CD4-positive, alpha-beta T cell (primary cell): ENCODE measurements at regions not wholly inside any gene's neighbourhood (a gene's known extent, or its start where the extent isn't known, plus 50 kb on each side); places are given as distances from the start of the nearest gene placed in this dataset.

Experiments used
- ATAC-seq: fragments of 200-7000 bp; cut with Tn5 transposase; one replicate; pipeline ENCODE4 v1.10.0; 2022; ENCODE audit warnings: mild to moderate bottlenecking; ENCODE audit not compliant: poor library complexity
- CTCF ChIA-PET: fragments of 350-600 bp; sonication (Branson Sonifier 250); formaldehyde crosslinking; loops from one replicate; lab custom pipeline; 2021; ENCODE audit warnings: antibody characterized with exemption, inconsistent platforms; lab: Charles Lee
- POLR2A ChIA-PET: fragments of 350-600 bp; sonication (Branson Sonifier 250); formaldehyde crosslinking; loops from one replicate; lab custom pipeline; 2021; ENCODE audit warnings: antibody characterized with exemption, inconsistent platforms; lab: Charles Lee
- DNase-seq, 14 experiments: peaks; one replicate each; pipeline ENCODE4 v3.0.0-alpha.2; 2013 to 2020; ENCODE audit warnings: mixed read lengths in 2 of 14
- H3K27ac ChIP-seq, 2 donors: one replicate each; pipeline versions ENCODE4 v1.5.1 to v1.7.0; 2013; ENCODE audit warnings: low read length in 2 of 2, low read depth in 1 of 2, mild to moderate bottlenecking in 1 of 2
- H3K27me3 ChIP-seq, 2 experiments: 1 replicate in 1 of 2; 2 replicates in 1 of 2; pipeline versions ENCODE4 v1.6.1 to v1.7.0; 2013; ENCODE audit warnings: low read length in 2 of 2, control low read depth in 1 of 2, mild to moderate bottlenecking in 1 of 2, moderate library complexity in 1 of 2; ENCODE audit not compliant: insufficient read depth in 2 of 2, control insufficient read depth in 1 of 2
- H3K36me3 ChIP-seq: one replicate; pipeline ENCODE4 v1.6.1; 2013; ENCODE audit warnings: low read length, control low read depth; ENCODE audit not compliant: insufficient read depth
- H3K4me1 ChIP-seq: one replicate; pipeline ENCODE4 v1.6.1; 2013; ENCODE audit warnings: low read length, control low read depth; ENCODE audit not compliant: insufficient read depth
- H3K4me3 ChIP-seq: one replicate; pipeline ENCODE4 v1.5.1; 2013; ENCODE audit warnings: mild to moderate bottlenecking, low read length, moderate library complexity
- H3K9me3 ChIP-seq, 2 experiments: 1 replicate in 1 of 2; 2 replicates in 1 of 2; pipeline versions ENCODE4 v1.6.1 to v1.7.0; 2013; ENCODE audit warnings: low read length in 2 of 2, mild to moderate bottlenecking in 2 of 2, control low read depth in 1 of 2, moderate library complexity in 1 of 2; ENCODE audit not compliant: control insufficient read depth in 1 of 2, insufficient read depth in 1 of 2
- H3K27ac Mint-ChIP-seq: one replicate; pipeline ENCODE4 v1.8.0; 2020; ENCODE audit warnings: mixed read lengths
- H3K27me3 Mint-ChIP-seq: one replicate; pipeline ENCODE4 v1.8.0; 2021; ENCODE audit warnings: mixed read lengths
- H3K36me3 Mint-ChIP-seq: one replicate; pipeline ENCODE4 v1.8.0; 2021; ENCODE audit warnings: low read depth, mixed read lengths
- H3K4me1 Mint-ChIP-seq: one replicate; pipeline ENCODE4 v1.8.0; 2021; ENCODE audit warnings: low read depth, mixed read lengths
- H3K4me3 Mint-ChIP-seq: one replicate; pipeline ENCODE4 v1.8.0; 2020; ENCODE audit warnings: mild to moderate bottlenecking, mixed read lengths
- H3K9me3 Mint-ChIP-seq: one replicate; pipeline ENCODE4 v1.8.0; 2020; ENCODE audit warnings: mixed read lengths
- CTCF ChIP-seq: fragments of 200-600 bp; IDR thresholded peaks from one replicate; pipeline ENCODE4 v1.8.0; 2022; ENCODE audit warnings: antibody characterized with exemption, mild to moderate bottlenecking
- intact Hi-C, 2 experiments: fragments of 100-400 bp; cut with DNase I in 1 of 2; cut with micrococcal nuclease in 1 of 2; formaldehyde crosslinking; loops; one replicate each; pipeline versions ENCODE4 v1.15.1 to v1.9.0; 2023 to 2025; cut with DNase I, micrococcal nuclease

GRCh38 chr1:72516264-72516663 lies 233.9 kb upstream of the NEGR1 start:
- Histone ChIP-seq H3K9me3 (no peaks in the 10 kb centered on the region), H3K27me3 (no peaks in the 10 kb centered on the region), H3K4me3 (no peak overlapping the region), H3K4me1 (no peaks in the 10 kb centered on the region), H3K36me3 (no peaks in the 10 kb centered on the region), H3K27ac (no peak overlapping the region)
- Mint-ChIP-seq H3K4me1 (no peaks in the 10 kb centered on the region), H3K4me3 (no peak overlapping the region), H3K27me3 (no peaks in the 10 kb centered on the region), H3K36me3 (no peaks in the 10 kb centered on the region), H3K27ac (no peak overlapping the region), H3K9me3 (no peaks in the 10 kb centered on the region)
- intact Hi-C loops, result no loop called here
- ATAC-seq (no peak), DNase-seq (no peak)
- no peak for TF ChIP-seq CTCF
- POLR2A ChIA-PET, result no interaction called here
- CTCF ChIA-PET, result interaction anchor here (0.5 kb wide), 1 partner anchor 296 kb away, joined by 3 read pairs; no protein-coding TSS in a partner anchor

- Mint-ChIP-seq H3K9me3 (no peaks in the 10 kb centered on the region), H3K4me3 (no peak overlapping the region), H3K36me3 (no peaks in the 10 kb centered on the region), H3K27me3 (no peaks in the 10 kb centered on the region), H3K4me1 (no peaks in the 10 kb centered on the region), H3K27ac (no peak overlapping the region)
- intact Hi-C loops, result no loop called here
- Histone ChIP-seq H3K36me3 (no peaks in the 10 kb centered on the region), H3K4me1 (no peaks in the 10 kb centered on the region), H3K9me3 (no peaks in the 10 kb centered on the region), H3K27ac (no peak overlapping the region), H3K4me3 (no peak overlapping the region), H3K27me3 (no peaks in the 10 kb centered on the region)
- ChIA-PET CTCF (no interaction called here), POLR2A (no interaction called here)
- ATAC-seq (no peak), DNase-seq (no peak)
- no peak for TF ChIP-seq CTCF
Observed at GRCh38 chr1:72498371-72498770, 216.0 kb upstream of the NEGR1 start.

- no peaks in the 10 kb centered on the region for H3K9me3 ChIP-seq
- H3K4me1 ChIP-seq, result no peaks in the 10 kb centered on the region
- no peak for TF ChIP-seq CTCF
- H3K36me3 ChIP-seq, result no peaks in the 10 kb centered on the region
- H3K27ac ChIP-seq, result no peak overlapping the region
- intact Hi-C loops, result no loop called here
- no peaks in the 10 kb centered on the region for H3K9me3 Mint-ChIP-seq
- H3K27me3 Mint-ChIP-seq, result no peaks in the 10 kb centered on the region
- no peak overlapping the region for H3K4me3 ChIP-seq
- no peak overlapping the region for H3K4me3 Mint-ChIP-seq
- no peak for ATAC-seq
- H3K4me1 Mint-ChIP-seq, result no peaks in the 10 kb centered on the region
- ChIA-PET CTCF (no interaction called here), POLR2A (no interaction called here)
- DNase-seq, result no peak
- no peaks in the 10 kb centered on the region for H3K36me3 Mint-ChIP-seq
- H3K27ac Mint-ChIP-seq, result no peak overlapping the region
- H3K27me3 ChIP-seq, result no peaks in the 10 kb centered on the region
Observed at GRCh38 chr1:72489801-72490200, 207.5 kb upstream of the NEGR1 start.
